ENCODE measurements at regions not wholly inside any gene's neighbourhood (a gene's known extent, or its start where the extent isn't known, plus 50 kb on each side); places are given as distances from the start of the nearest gene placed in this dataset.
A peak's percentile ranks its signal among the peaks of the same experiment; 100 is the strongest.

DNA sequence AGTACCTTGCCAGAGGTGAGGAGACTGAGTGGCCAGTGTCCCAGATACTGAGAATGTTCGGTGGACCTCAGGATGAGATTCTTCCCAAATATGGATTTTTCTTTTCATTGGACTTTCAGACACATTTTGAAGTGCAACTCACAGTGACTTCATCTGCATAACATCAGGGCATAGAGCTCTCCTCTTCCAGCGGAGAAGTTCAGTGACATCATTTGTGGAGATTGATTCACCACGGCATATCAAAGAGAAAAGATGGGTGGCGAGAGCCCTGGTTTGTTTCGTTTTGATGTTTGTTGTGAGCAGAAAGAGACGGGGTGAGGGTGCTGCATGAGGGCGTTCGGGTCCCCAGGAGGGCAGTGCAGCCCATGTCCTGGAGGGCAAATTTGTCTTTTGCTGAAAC lies 120.1 kb upstream of the GPR12 start:
- TF ChIP-seq, protein P1, sequence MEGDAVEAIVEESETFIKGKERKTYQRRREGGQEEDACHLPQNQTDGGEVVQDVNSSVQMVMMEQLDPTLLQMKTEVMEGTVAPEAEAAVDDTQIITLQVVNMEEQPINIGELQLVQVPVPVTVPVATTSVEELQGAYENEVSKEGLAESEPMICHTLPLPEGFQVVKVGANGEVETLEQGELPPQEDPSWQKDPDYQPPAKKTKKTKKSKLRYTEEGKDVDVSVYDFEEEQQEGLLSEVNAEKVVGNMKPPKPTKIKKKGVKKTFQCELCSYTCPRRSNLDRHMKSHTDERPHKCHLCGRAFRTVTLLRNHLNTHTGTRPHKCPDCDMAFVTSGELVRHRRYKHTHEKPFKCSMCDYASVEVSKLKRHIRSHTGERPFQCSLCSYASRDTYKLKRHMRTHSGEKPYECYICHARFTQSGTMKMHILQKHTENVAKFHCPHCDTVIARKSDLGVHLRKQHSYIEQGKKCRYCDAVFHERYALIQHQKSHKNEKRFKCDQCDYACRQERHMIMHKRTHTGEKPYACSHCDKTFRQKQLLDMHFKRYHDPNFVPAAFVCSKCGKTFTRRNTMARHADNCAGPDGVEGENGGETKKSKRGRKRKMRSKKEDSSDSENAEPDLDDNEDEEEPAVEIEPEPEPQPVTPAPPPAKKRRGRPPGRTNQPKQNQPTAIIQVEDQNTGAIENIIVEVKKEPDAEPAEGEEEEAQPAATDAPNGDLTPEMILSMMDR (IDR thresholded peaks at IDR 0.05) = no peak
- no peak overlapping the region for H3K4me3 ChIP-seq
- H3K27ac ChIP-seq = no peak overlapping the region
- peaks cover 0 to 5% (median 3%) of the 10 kb centered on the region in 3 donors for H3K9me3 ChIP-seq
- no peaks in the 10 kb centered on the region for H3K36me3 ChIP-seq
- DNase-seq = no peak
- intact Hi-C loops (cut with DNase I; ENCODE audit: low total_unique reads) = no loop called here
- H3K27me3 ChIP-seq = peaks cover 0 to 4% of the 10 kb centered on the region in 2 donors
- no peaks in the 10 kb centered on the region for H3K4me1 ChIP-seq

DNA sequence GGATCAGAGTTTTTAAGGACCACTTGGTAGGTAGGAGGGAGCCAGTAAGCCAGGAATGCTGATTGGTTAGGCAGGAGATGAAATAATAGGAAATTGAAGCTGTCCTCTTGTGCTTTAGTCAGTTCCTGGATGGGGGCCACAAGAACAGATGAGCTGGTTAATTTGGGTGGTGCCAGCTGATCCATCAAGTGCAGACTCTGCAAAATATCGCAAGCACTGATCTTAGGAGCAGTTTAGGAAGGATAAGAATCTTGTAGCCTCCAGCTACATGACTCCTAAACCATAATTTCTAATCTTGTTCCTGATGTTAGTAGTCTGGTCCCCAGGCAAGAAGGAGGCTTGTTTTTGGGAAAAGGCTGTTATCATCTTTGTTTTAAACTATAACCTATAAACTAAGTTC lies 117.9 kb upstream of the GPR12 start:
- DNase-seq = no peak
- Histone ChIP-seq H3K4me3 (no peak overlapping the region), H3K36me3 (no peaks in the 10 kb centered on the region), H3K4me1 (no peaks in the 10 kb centered on the region), H3K27me3 (peaks cover 0 to 4% of the 10 kb centered on the region in 2 donors), H3K9me3 (peaks cover 0 to 5% (median 3%) of the 10 kb centered on the region in 3 donors), H3K27ac (no peak overlapping the region)
- TF ChIP-seq, protein P1 (IDR thresholded peaks at IDR 0.05) = no peak
- intact Hi-C loops (cut with DNase I; ENCODE audit: low total_unique reads) = no loop called here

DNA sequence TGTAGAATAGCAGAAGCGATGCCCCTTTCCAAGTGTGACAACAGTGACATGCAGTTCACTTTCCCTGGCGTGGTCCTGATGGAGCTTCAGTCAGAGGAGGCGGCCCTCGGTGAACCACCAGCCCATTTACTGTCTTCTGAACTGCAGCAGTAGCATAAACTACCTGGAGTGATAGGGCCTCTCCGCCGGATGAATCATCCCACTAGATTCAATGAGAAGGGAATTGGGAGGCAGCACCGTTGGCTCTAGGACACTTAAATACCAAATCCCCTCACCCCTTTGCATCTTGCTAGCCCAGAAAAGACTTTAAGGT lies 112.8 kb upstream of the GPR12 start:
- H3K27ac ChIP-seq = no peak overlapping the region
- no peak for DNase-seq
- peaks cover 0 to 5% (median 3%) of the 10 kb centered on the region in 3 donors for H3K9me3 ChIP-seq
- no peaks in the 10 kb centered on the region for H3K36me3 ChIP-seq
- intact Hi-C loops (cut with DNase I; ENCODE audit: low total_unique reads) = no loop called here
- H3K27me3 ChIP-seq = no peaks in the 10 kb centered on the region
- TF ChIP-seq, protein P1 (IDR thresholded peaks at IDR 0.05) = no peak
- no peaks in the 10 kb centered on the region for H3K4me1 ChIP-seq
- no peak overlapping the region for H3K4me3 ChIP-seq

DNA sequence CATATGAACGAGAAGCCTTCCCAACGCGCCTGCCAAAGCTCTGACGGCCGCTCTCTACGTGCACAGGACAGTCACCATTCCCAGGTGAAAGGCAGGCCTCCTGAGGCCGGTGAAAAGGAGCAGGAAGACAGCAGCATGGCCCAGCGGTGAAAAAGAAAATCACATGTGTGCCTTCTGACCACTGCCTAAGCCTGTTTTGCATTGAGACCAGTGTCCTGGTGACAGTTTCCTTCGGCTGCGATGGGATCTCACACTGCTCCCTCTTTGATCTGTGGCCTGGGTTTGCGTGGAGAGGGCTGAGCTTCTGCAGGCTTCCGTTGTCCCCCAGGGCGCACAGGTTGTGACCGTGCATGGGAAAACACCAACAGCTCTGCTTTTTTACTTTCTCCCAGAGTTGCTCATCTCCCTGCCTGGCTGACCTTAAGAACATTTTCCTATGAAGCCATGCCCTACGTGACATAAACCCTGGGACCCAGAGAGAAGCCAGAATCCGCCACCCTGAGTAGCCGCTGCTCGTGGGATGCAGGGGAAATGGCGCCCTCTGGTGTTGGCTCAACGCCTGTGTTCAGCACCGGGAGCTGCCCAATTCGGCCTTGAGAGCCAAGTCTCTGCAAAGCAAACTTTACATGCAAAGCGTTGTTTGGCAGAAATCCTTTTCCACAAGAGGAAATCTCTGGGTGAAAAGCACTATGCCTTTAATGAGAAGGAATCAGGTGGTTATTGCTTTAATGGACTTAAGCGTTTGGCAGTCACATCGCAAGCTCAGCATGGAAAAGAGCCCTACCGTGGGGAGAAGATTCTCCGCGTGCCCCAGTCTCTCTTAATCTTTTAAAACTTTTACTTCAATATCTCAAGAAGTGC lies 112.2 kb upstream of the GPR12 start:
- H3K36me3 ChIP-seq = no peaks in the 10 kb centered on the region
- intact Hi-C loops (cut with DNase I; ENCODE audit: low total_unique reads) = no loop called here
- H3K4me1 ChIP-seq = no peaks in the 10 kb centered on the region
- DNase-seq = no peak
- H3K9me3 ChIP-seq = peaks cover 0 to 3% (median 1%) of the 10 kb centered on the region in 3 donors
- H3K4me3 ChIP-seq = no peak overlapping the region
- no peaks in the 10 kb centered on the region for H3K27me3 ChIP-seq
- TF ChIP-seq, protein P1 (IDR thresholded peaks at IDR 0.05) = peak in 1 of 2 experiments; percentile 20
- no peak overlapping the region for H3K27ac ChIP-seq

DNA sequence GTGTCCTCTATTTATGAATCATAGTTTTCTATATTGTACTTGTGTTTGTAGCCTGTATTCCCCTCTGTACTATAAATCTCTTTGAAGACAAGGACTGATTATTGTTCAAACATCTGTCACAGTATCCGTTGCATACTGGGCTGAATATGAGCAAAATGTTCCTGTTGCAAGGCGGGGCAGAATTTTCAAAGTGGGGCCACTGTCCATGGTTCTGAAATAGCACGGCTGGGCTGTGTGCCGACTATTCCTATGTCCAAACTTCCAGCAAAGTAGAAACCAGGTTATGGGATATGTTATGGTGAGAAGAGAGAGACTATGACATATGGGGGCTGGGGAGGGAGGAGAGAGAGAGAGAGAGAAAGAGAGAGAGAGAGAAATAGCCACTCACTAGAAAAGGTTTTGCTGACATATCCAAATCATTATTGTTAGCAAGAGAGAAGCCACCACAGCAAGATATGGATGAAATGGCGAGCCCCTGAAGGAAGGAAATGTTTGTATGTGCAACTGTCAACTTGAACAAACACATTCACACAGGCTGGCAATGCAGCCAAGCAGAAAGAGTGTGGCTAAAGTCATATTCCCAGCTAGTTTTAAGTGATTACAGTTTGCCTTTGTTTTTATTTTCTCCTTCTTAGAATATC lies 107.0 kb upstream of the GPR12 start:
- Histone ChIP-seq H3K27ac (no peak overlapping the region), H3K27me3 (no peaks in the 10 kb centered on the region), H3K4me3 (no peak overlapping the region), H3K9me3 (no peaks in the 10 kb centered on the region), H3K4me1 (no peaks in the 10 kb centered on the region), H3K36me3 (no peaks in the 10 kb centered on the region)
- TF ChIP-seq, protein P1 (IDR thresholded peaks at IDR 0.05) = no peak
- intact Hi-C loops (cut with DNase I; ENCODE audit: low total_unique reads) = no loop called here
- no peak for DNase-seq
